ENCODE measurements at regions not wholly inside any gene's neighbourhood (a gene's known extent, or its start where the extent isn't known, plus 50 kb on each side); places are given as distances from the start of the nearest gene placed in this dataset.
"Not testable (repeated sequence)": the region's sequence is repeated elsewhere in the genome, so short reads cannot be mapped to it uniquely, and the experiment has no call there.

DNA sequence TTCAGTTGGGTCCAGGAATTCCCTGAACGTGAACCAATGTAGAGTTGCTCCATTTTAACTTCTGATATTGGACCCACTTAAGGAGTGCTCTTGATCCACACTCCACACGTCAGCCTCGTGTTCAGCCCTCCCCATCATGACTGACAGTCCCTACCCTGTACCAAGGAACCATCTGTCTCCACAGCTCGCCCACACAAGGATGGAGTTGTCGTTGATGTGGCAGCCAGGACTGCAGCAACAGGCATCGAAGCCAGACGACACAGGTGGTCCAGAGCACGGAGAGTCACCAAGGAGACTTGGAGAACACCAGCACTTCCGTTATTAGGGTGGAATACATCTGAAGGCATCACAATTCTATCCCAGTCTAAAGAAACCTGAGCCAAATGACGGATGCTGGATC, 472.1 kb upstream of the NR3C2 start:
- H3K36me3 ChIP-seq, result no peaks in the 10 kb centered on the region
- H3K27me3 ChIP-seq, result no peaks in the 10 kb centered on the region
- no peak for DNase-seq
- 90 to 94% methylated on average over 10 of the region's 10 CpGs for WGBS, 2 donors
- H3K4me1 ChIP-seq, result no peaks in the 10 kb centered on the region
- no peaks in the 10 kb centered on the region for H3K9me3 ChIP-seq
- H3K27ac ChIP-seq, result no peak overlapping the region
- no peak overlapping the region for H3K4me3 ChIP-seq (replicated peaks in 1 of 3)
- intact Hi-C loops (cut with DNase I), result no loop called here
- no peak for TF ChIP-seq POLR2A (IDR thresholded peaks at IDR 0.05)
- TF ChIP-seq, protein P1, sequence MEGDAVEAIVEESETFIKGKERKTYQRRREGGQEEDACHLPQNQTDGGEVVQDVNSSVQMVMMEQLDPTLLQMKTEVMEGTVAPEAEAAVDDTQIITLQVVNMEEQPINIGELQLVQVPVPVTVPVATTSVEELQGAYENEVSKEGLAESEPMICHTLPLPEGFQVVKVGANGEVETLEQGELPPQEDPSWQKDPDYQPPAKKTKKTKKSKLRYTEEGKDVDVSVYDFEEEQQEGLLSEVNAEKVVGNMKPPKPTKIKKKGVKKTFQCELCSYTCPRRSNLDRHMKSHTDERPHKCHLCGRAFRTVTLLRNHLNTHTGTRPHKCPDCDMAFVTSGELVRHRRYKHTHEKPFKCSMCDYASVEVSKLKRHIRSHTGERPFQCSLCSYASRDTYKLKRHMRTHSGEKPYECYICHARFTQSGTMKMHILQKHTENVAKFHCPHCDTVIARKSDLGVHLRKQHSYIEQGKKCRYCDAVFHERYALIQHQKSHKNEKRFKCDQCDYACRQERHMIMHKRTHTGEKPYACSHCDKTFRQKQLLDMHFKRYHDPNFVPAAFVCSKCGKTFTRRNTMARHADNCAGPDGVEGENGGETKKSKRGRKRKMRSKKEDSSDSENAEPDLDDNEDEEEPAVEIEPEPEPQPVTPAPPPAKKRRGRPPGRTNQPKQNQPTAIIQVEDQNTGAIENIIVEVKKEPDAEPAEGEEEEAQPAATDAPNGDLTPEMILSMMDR (IDR thresholded peaks at IDR 0.05), result no peak

DNA sequence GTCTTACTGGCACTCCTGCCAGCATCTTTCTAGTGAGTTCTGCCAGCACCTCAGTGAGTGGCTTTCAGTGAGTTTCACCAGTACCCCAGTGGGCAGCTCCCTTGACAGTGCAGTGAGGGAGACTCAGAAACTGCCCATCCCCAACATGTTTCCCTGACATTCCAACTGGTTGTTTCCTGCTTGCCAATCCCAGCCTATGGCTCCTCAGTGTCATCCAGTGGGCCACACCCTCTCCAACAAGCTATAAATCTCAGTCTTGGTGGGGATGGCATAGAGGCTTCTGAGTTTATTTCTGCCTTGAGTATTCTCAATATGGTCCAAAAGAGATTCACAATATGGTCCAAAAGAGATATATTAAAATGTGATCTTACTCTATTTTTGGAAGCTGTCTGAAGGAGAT, 461.2 kb upstream of the NR3C2 start:
- H3K4me1 ChIP-seq, result no peaks in the 10 kb centered on the region
- intact Hi-C loops (cut with DNase I), result no loop called here
- no peaks in the 10 kb centered on the region for H3K9me3 ChIP-seq
- TF ChIP-seq POLR2A (IDR thresholded peaks at IDR 0.05), result no peak
- TF ChIP-seq, protein P1 (IDR thresholded peaks at IDR 0.05), result no peak
- H3K27ac ChIP-seq, result no peak overlapping the region
- no peaks in the 10 kb centered on the region for H3K36me3 ChIP-seq
- no peak for DNase-seq
- H3K4me3 ChIP-seq (replicated peaks in 1 of 3), result no peak overlapping the region
- H3K27me3 ChIP-seq, result no peaks in the 10 kb centered on the region

DNA sequence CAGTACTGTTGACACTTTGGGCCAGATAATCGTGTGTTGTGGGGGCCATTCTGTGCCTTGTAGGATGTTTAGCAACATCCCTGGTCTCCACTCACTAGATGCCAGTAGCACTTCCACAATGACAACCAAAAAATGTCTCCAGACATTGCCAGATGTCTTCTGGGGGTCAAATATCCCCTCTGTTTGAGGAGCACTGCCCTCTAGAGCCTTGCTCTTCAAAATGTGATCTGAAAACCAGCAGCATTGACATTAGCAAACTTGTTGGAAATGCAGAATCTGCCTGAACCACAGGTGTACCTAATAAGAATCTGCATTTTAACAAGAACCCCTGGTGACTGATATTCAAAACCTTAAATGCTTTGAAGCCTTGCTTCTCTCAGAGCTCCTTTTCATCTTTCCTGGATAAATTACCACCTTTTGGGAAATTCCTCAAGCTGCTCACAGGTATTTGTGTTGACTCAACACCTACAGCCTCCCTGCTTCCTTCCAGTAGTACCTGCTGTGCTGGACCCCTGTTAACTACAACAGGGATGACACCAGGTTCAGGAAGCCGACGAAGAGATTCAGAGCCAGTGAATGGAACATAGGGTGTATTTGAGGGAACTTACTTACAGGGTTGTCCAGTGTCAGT, 459.0 kb upstream of the NR3C2 start:
- Histone ChIP-seq H3K4me3 (replicated peaks in 1 of 3) (no peak overlapping the region), H3K27me3 (no peaks in the 10 kb centered on the region), H3K9me3 (no peaks in the 10 kb centered on the region), H3K36me3 (no peaks in the 10 kb centered on the region), H3K4me1 (no peaks in the 10 kb centered on the region), H3K27ac (no peak overlapping the region)
- TF ChIP-seq POLR2A (IDR thresholded peaks at IDR 0.05), result no peak
- TF ChIP-seq, protein P1 (IDR thresholded peaks at IDR 0.05), result no peak
- intact Hi-C loops (cut with DNase I), result no loop called here
- DNase-seq, result no peak
- WGBS, 2 donors, result 70 to 83% methylated on average over 3 of the region's 3 CpGs

DNA sequence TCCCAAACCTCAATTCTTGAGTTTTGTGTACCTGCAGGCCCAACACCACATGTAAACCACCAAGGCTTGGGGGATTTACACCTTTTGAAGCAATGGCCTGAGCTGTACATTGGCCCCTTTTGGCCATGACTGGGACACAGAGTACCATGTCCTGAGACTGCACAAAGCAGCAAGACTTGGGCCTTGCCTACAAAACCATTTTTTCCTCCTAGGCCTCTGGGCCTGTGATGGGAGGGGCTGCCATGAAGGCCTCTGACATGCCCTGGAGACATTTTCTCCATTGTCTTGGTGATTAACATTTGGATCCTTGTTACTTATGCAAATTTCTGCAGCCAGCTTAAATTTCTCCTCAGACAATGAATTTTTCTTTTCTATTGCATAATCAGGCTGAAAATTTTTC, 455.9 kb upstream of the NR3C2 start:
- intact Hi-C loops (cut with DNase I); H3K27ac ChIP-seq; H3K27me3 ChIP-seq; DNase-seq; H3K9me3 ChIP-seq; H3K4me1 ChIP-seq; H3K4me3 ChIP-seq (replicated peaks in 1 of 3); H3K36me3 ChIP-seq: not testable (repeated sequence)

DNA sequence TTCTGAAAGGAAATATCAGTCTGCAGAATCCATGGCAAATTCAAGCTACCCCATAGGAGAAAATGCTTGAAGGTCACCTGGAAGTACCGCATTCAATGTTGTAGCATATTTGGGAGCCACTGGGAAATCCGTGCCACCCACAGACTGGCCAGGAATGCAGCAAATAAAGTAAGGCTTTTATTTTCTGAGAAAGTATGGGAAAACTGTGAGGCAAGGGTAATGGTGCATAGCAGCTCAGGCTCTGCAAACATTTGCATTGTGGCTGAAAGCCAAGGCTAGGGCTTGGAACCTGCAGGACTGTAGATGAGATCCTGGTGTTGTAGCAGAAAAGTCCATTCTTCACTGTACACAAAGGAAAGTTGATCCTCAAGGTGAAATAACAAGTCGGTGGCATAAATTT, 450.9 kb upstream of the NR3C2 start:
- no peaks in the 10 kb centered on the region for H3K36me3 ChIP-seq
- intact Hi-C loops (cut with DNase I), result no loop called here
- WGBS, 2 donors, result 55 to 59% methylated on average over 3 of the region's 3 CpGs
- no peak overlapping the region for H3K4me3 ChIP-seq (replicated peaks in 1 of 3)
- H3K4me1 ChIP-seq, result peaks cover 11 to 15% of the 10 kb centered on the region in 2 donors
- TF ChIP-seq, protein P1 (IDR thresholded peaks at IDR 0.05), result no peak
- TF ChIP-seq POLR2A (IDR thresholded peaks at IDR 0.05), result no peak
- peak overlapping the region in 2 of 3 donors; percentile 17 to 57 for H3K27ac ChIP-seq
- H3K27me3 ChIP-seq, result no peaks in the 10 kb centered on the region
- peak; percentile 56 to 65 for DNase-seq
- no peaks in the 10 kb centered on the region for H3K9me3 ChIP-seq

DNA sequence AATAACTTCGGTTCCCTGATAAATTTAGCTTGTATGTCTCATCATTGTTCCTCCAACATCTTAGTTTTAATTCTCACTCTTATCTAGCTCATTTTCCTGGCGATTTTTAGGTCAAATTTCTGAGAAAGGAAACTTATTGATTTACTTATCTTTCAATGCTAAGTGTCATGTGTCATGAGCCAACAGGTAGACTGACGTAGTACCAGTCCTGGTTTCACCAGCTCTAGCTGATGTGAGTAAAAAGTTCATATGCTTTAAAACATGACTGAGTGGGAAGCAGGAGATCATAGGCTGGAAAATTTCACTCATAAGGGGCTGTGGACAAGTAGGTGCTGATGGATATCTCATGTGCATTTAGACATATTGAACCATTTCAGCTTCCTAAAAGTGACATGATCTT, 441.7 kb upstream of the NR3C2 start:
- H3K36me3 ChIP-seq, result no peaks in the 10 kb centered on the region
- no peak overlapping the region for H3K4me3 ChIP-seq (replicated peaks in 1 of 3)
- intact Hi-C loops (cut with DNase I), result no loop called here
- 88% methylated on average over 3 of the region's 3 CpGs for WGBS, 2 donors
- no peaks in the 10 kb centered on the region for H3K9me3 ChIP-seq
- H3K27ac ChIP-seq, result no peak overlapping the region
- no peak for DNase-seq
- no peak for TF ChIP-seq POLR2A (IDR thresholded peaks at IDR 0.05)
- TF ChIP-seq, protein P1 (IDR thresholded peaks at IDR 0.05), result no peak
- H3K27me3 ChIP-seq, result no peaks in the 10 kb centered on the region
- H3K4me1 ChIP-seq, result peaks cover 4 to 10% of the 10 kb centered on the region in 2 donors
